ENCODE measurements at regions not wholly inside any gene's neighbourhood (a gene's known extent, or its start where the extent isn't known, plus 50 kb on each side); places are given as distances from the start of the nearest gene placed in this dataset.

DNA sequence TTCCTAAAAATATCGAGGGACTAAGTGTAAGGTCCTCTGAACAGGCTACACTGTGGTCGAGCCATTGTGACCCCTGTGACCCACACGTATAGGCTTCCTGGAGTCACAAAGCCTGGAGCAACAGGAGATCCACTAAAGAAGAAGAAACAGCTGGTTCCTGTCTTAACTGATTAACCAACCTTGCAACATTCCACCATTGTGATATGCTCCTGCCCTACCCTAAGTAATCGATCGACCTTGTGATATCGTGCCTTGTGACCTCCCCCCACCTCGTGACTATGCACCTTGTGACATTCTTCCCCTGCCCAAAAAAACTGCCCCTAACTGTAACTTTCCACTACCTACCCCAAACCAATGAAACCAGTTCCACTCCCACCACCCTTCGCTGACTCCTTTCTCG lies 304.6 kb upstream of the FAM78B start:
- no peak for ATAC-seq (ENCODE audit: low FRiP score)
- DNase-seq (ENCODE audit: low spot score), result no peak
- TF ChIP-seq, protein P1, sequence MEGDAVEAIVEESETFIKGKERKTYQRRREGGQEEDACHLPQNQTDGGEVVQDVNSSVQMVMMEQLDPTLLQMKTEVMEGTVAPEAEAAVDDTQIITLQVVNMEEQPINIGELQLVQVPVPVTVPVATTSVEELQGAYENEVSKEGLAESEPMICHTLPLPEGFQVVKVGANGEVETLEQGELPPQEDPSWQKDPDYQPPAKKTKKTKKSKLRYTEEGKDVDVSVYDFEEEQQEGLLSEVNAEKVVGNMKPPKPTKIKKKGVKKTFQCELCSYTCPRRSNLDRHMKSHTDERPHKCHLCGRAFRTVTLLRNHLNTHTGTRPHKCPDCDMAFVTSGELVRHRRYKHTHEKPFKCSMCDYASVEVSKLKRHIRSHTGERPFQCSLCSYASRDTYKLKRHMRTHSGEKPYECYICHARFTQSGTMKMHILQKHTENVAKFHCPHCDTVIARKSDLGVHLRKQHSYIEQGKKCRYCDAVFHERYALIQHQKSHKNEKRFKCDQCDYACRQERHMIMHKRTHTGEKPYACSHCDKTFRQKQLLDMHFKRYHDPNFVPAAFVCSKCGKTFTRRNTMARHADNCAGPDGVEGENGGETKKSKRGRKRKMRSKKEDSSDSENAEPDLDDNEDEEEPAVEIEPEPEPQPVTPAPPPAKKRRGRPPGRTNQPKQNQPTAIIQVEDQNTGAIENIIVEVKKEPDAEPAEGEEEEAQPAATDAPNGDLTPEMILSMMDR (IDR thresholded peaks at IDR 0.05), result no peak

DNA sequence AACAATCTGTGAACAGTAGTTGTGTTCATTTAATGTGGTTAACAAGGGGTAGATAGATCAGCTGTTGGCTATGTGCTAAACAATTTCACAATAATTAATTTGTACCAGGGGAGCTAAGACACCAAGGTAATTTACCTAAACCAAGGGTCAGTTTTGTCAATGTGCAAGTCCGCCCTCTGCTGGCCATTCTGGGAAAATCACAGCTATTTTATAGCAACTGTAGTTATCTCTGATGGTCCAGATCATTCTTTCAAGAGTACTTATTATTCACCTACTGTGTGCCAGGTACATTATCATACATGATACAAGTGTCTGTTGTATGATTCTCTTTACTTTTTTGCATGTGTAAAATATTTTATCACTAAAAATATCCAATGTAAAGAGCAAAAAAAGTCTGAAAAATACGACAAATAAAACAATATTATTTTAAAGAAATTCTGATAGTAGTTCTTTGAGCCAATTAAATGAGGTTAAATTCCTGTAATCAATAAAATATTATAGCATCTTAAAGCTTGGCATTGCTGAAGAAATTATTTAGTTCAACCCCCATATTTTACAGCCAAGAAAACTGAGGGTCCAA lies 312.3 kb upstream of the FAM78B start:
- TF ChIP-seq, protein P1 (IDR thresholded peaks at IDR 0.05), result peak in 1 of 3 donors; percentile 15
- ATAC-seq (ENCODE audit: low FRiP score) (no peak), DNase-seq (ENCODE audit: low spot score) (peak; percentile 56)

DNA sequence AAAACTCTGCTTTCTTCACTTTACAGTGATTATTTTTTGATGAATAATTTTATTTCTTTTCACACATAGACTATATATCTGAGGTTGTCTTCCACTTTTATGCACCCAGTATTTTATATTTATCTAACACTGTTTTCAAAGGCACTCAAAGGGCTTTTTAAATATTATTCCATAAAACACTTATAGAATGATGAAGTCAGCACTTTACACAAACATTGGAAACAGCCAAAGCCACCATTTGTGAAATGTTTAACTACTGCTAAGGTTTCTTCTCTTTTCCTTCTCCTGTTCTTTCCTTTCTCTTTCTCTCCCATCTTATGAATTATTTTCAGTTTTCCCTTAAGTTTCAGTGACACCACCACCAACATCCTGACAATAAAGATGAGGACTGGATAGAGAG lies 317.7 kb upstream of the FAM78B start:
- ATAC-seq (ENCODE audit: low FRiP score) (no peak), DNase-seq (ENCODE audit: low spot score) (no peak)
- TF ChIP-seq, protein P1 (IDR thresholded peaks at IDR 0.05), result no peak

DNA sequence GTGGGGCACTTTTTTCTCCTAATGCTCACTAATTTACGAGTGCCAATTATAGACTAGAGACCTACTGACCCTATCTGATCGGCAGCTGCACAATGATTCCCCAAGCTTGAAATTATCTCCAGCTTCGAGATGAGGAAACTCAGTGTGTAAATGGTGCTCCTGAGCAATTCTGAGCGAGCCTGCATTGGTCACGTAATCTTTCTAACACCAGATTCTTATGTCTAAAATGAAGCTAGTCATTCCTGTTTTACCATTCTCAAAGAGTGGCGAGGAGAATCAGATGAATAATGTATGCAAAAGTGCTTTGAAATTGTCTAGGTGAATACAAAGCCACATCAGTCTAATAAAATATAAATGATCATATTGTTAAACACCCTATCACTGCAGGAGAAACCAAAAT lies 318.1 kb upstream of the FAM78B start:
- ATAC-seq (ENCODE audit: low FRiP score), result no peak
- TF ChIP-seq, protein P1 (IDR thresholded peaks at IDR 0.05), result no peak

DNA sequence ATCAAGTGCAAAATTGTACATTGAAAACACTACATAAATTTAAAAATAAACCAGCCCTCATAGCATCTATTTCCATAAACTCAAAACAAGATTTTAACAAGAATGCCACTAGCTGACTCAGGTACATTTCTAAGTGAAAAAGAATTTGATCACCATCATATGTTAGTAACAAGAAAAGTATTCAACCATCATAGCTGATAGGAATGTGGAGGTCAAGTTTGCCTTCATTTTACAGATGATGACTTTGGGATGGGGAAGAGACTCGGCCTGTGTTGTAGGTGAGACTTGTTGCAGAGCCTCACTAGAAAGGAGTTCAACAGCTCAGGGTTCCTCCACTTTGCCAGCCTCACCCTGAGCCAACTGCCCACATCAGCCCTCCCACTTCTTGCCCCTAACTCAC lies 318.8 kb upstream of the FAM78B start:
- TF ChIP-seq, protein P1 (IDR thresholded peaks at IDR 0.05), result no peak
- DNase-seq (ENCODE audit: low spot score) (no peak), ATAC-seq (ENCODE audit: low FRiP score) (no peak)

More for the DNA sequence above, 318.1 kb upstream of the FAM78B start:
- no peak for DNase-seq (ENCODE audit: low spot score)

DNA sequence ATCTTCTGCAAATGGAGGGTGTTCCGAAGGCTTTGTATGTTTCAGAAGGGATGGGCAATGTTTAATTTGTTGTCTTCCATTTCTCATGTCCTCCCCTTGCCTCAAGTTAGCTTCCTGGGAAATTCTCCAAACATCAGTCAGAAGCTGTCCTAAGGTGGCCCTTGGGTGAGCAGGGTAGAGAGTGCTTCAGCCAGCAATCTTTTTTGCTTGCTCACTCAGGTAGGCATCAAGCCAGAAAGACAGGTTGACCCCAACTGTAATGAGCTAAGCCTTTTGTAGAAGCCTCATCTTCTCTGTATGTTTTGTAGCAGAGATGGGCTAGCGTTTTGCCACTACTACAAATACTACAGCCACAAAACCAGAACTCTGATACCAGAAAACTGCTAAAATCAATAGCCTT lies 321.5 kb upstream of the FAM78B start:
- DNase-seq (ENCODE audit: low spot score), result no peak
- TF ChIP-seq, protein P1 (IDR thresholded peaks at IDR 0.05), result no peak

DNA sequence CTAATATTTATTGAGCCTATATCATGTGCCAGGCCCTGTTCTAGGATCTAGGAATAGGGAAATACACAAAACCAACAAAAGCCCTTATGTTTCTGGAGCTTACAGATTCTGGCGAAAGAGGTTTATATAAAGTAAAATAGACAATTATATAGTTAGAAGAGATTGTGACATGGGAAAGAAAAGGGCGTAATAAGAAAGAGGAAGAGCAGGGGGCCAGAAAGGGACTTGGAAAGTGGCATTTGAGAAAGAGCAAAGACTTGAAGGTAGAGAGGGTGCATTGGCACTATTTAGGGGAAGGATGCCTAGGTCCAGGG lies 322.5 kb upstream of the FAM78B start:
- TF ChIP-seq, protein P1 (IDR thresholded peaks at IDR 0.05), result no peak
- DNase-seq (ENCODE audit: low spot score), result no peak
- ATAC-seq (ENCODE audit: low FRiP score), result no peak

More for the DNA sequence above, 321.5 kb upstream of the FAM78B start:
- no peak for ATAC-seq (ENCODE audit: low FRiP score)

Data from omental fat pad (tissue), 3 donors.